ENCODE measurements at regions not wholly inside any gene's neighbourhood (a gene's known extent, or its start where the extent isn't known, plus 50 kb on each side); places are given as distances from the start of the nearest gene placed in this dataset.

- TF ChIP-seq CTCF (conservative IDR thresholded peaks at IDR 0.05; ENCODE audit: low read depth, low read length) (no peak), EZH2 (IDR thresholded peaks at IDR 0.05; ENCODE audit: low read length, unreplicated experiment) (no peak), EZH2phosphoT487 (IDR thresholded peaks at IDR 0.05; ENCODE audit: borderline replicate concordance, low read length) (no peak)
Measured at GRCh38 chr16:60763869-60764268, 1272.4 kb downstream of the CDH8 start.

All from PC-3 (cell line).